NB4 (cell line): ENCODE measurements at regions not wholly inside any gene's neighbourhood (a gene's known extent, or its start where the extent isn't known, plus 50 kb on each side); places are given as distances from the start of the nearest gene placed in this dataset.
"Not testable (repeated sequence)": the region's sequence is repeated elsewhere in the genome, so short reads cannot be mapped to it uniquely, and the experiment has no call there.

ENCODE experiments used
- DNase-seq: peaks from one replicate; pipeline ENCODE4 v3.0.0; 2010; ENCODE audit warnings: low read depth
- H3K4me3 ChIP-seq: one replicate; pipeline ENCODE4 v1.5.1; 2011; ENCODE audit warnings: mild to moderate bottlenecking, low read depth, low read length, moderate library complexity
- MYC ChIP-seq: IDR thresholded peaks from 2 replicates; pipeline ENCODE4 v1.6.1; 2011; ENCODE audit warnings: low read depth, low read length
- POLR2A ChIP-seq: IDR thresholded peaks from 2 replicates; pipeline ENCODE4 v1.6.1; 2011; ENCODE audit warnings: mild to moderate bottlenecking; ENCODE audit not compliant: insufficient read length; ENCODE audit errors: extremely low read depth
- TF ChIP-seq, protein P1 (sequence below): IDR thresholded peaks from 2 replicates; pipeline ENCODE4 v1.6.1; 2011; ENCODE audit warnings: low read depth, low read length
- TF ChIP-seq, protein P2 (sequence below): IDR thresholded peaks from one replicate; pipeline ENCODE4 v1.5.1; 2012; ENCODE audit warnings: low read depth, low read length

DNA sequence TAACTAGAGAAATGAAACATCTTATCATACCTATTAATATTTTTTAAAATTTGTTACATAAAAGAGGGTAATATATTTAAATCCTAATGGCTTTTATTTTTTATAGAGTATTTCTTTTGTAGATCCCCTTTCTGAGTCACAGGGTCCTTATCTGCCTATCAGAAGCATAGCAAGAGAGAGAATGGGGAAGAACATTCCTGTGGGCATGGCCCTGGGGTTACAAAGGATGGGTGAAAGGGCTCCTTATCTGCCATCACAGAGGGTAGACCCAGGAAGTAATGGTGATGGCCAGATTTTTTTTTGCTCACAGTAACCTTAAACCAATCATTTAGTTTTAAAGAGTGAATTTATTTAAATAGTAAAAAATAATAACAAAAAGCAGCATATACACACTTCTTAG lies 582.1 kb upstream of the HTR1E start:
- H3K4me3 ChIP-seq, result no peak overlapping the region
- TF ChIP-seq POLR2A, result no peak
- TF ChIP-seq MYC, result no peak
- TF ChIP-seq, protein P1, sequence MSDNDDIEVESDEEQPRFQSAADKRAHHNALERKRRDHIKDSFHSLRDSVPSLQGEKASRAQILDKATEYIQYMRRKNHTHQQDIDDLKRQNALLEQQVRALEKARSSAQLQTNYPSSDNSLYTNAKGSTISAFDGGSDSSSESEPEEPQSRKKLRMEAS, result no peak
- TF ChIP-seq, protein P2, sequence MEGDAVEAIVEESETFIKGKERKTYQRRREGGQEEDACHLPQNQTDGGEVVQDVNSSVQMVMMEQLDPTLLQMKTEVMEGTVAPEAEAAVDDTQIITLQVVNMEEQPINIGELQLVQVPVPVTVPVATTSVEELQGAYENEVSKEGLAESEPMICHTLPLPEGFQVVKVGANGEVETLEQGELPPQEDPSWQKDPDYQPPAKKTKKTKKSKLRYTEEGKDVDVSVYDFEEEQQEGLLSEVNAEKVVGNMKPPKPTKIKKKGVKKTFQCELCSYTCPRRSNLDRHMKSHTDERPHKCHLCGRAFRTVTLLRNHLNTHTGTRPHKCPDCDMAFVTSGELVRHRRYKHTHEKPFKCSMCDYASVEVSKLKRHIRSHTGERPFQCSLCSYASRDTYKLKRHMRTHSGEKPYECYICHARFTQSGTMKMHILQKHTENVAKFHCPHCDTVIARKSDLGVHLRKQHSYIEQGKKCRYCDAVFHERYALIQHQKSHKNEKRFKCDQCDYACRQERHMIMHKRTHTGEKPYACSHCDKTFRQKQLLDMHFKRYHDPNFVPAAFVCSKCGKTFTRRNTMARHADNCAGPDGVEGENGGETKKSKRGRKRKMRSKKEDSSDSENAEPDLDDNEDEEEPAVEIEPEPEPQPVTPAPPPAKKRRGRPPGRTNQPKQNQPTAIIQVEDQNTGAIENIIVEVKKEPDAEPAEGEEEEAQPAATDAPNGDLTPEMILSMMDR, result no peak
- no peak for DNase-seq

DNA sequence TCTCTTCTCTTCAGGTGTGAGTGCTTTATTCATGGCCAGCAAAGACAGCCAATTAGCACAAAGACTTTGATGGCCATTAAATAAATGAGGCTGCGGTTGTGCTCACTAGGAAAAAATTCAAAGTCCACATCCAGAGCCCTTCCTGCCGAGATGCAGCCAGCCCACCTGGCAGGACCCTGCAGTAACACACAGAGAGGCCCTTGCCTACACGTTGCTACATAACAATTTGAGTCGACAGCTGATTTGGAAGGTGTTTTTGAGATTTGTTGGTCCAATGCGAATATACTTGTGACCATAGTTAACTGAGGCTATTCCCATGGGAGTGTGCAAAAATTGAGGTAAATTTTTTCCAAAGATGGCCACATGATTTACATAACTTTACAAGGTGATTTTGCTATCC lies 605.4 kb upstream of the HTR1E start:
- TF ChIP-seq, protein P1, result no peak
- TF ChIP-seq, protein P2, result no peak
- TF ChIP-seq POLR2A, result no peak
- TF ChIP-seq MYC, result no peak

GRCh38 chr6:86331265-86331840 lies 606.0 kb upstream of the HTR1E start:
- TF ChIP-seq POLR2A (no peak), MYC (no peak)
- TF ChIP-seq, protein P1, result no peak
- TF ChIP-seq, protein P2, result no peak
- no peak for DNase-seq

More for the DNA sequence above, 605.4 kb upstream of the HTR1E start:
- no peak overlapping the region for H3K4me3 ChIP-seq
- DNase-seq, result no peak

GRCh38 chr6:86306210-86306609 lies 631.1 kb upstream of the HTR1E start:
- TF ChIP-seq, protein P1, result no peak
- TF ChIP-seq, protein P2, result no peak
- no peak for TF ChIP-seq MYC
- TF ChIP-seq POLR2A, result no peak
- no peak for DNase-seq
- no peak overlapping the region for H3K4me3 ChIP-seq

More at GRCh38 chr6:86331265-86331840, 606.0 kb upstream of the HTR1E start:
- H3K4me3 ChIP-seq, result no peak overlapping the region

- TF ChIP-seq, protein P1, result no peak
- no peak for TF ChIP-seq MYC
- TF ChIP-seq POLR2A, result no peak
- TF ChIP-seq, protein P2, result no peak
- no peak overlapping the region for H3K4me3 ChIP-seq
- no peak for DNase-seq
Observed at GRCh38 chr6:86285876-86286275, 643.2 kb upstream of the SYNCRIP start.

GRCh38 chr6:86284809-86285480 lies 642.3 kb upstream of the SYNCRIP start:
- not testable (repeated sequence) for DNase-seq, H3K4me3 ChIP-seq

DNA sequence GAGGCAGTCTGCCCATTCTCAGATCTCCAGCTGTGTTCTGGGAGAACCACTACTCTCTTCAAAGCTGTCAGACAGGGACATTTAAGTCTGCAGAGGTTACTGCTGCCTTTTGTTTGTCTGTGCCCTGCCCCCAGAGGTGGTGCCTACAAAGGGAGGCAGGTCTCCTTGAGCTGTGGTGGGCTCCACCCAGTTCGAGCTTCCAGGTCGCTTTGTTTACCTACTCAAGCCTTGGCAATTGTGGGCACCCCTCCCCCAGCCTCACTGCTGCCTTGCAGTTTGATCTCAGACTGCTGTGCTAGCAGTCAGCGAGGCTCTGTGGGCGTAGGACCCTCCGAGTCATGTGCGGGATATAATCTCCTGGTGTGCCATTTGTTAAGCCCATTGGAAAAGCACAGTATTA lies 640.9 kb upstream of the SYNCRIP start:
- H3K4me3 ChIP-seq, DNase-seq: not testable (repeated sequence)
